CD4-positive, alpha-beta T cell treated with Interleukin-2 at 100 ng/mL for 4 hours (primary cell): ENCODE measurements at regions not wholly inside any gene's neighbourhood (a gene's known extent, or its start where the extent isn't known, plus 50 kb on each side); places are given as distances from the start of the nearest gene placed in this dataset.
"Not testable (repeated sequence)": the region's sequence is repeated elsewhere in the genome, so short reads cannot be mapped to it uniquely, and the experiment has no call there.

Experiments
- DNase-seq: peaks from one replicate; pipeline ENCODE4 v3.0.0-alpha.2; 2020; ENCODE audit warnings: low spot score

DNA sequence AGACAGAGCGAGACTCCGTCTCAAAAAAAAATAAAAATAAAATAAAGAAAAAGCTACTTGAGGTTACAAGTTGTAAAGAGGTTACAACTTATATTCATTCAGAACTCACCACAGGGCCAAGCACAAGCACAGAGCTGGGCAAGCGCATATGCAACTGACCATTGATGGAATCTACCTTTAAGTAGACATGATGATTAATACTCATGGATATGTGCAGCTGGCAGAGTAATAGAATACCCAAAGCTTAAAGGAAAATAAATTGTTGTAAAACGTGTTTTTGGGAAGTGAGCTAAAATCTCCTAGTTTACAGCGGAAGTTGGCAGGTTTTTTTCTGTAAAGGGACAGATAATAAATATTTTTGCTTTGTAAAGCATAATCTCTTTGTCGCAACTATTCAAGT lies 111.6 kb downstream of the TMEM168 start:
- no peak for DNase-seq

GRCh38 chr7:112689466-112690177 lies 100.6 kb downstream of the TMEM168 start:
- DNase-seq, result not testable (repeated sequence)

GRCh38 chr7:112692333-112692732 lies 97.9 kb downstream of the TMEM168 start:
- DNase-seq, result no peak

- not testable (repeated sequence) for DNase-seq
Measured at GRCh38 chr7:112697211-112697610, 93.0 kb downstream of the TMEM168 start.

GRCh38 chr7:112699725-112700513 lies 90.3 kb downstream of the TMEM168 start:
- DNase-seq, result no peak

DNA sequence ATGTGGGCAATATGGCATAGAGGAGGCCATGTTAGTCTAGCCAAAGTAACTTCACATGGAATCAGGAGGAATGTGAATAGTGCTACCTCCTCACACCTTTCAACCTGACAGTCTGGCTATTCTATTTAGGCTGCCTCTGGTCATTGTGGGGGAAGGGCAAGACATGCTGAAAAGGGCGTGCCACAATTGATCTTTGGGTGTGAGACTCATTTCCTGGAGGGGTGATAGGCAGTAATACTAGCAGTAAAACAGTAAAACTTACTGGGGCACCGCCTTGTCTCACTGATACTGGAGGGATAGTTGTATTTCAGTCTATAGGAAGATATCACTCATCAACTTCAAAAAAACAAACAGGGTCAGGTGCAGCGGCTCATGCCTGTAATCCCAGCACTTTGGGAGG lies 88.7 kb downstream of the TMEM168 start:
- DNase-seq, result no peak

DNA sequence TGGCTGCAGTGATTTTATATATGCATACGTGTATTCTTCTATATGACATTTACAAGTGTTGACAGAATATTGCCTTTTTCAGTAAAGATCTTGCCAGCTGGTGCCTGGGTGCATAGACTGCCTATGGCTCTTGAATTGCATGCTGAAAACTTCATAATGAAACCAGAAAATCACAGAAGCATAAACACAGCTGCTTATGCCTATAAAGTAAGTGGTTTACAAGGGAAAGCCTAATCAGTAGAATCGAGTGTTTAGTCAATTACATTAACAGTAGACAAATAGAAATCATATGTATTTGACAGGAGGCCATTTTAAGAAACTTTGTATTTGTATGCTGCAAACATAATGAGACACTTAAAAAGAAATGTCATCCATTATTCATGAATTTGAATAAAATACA lies 82.5 kb downstream of the TMEM168 start:
- no peak for DNase-seq

DNA sequence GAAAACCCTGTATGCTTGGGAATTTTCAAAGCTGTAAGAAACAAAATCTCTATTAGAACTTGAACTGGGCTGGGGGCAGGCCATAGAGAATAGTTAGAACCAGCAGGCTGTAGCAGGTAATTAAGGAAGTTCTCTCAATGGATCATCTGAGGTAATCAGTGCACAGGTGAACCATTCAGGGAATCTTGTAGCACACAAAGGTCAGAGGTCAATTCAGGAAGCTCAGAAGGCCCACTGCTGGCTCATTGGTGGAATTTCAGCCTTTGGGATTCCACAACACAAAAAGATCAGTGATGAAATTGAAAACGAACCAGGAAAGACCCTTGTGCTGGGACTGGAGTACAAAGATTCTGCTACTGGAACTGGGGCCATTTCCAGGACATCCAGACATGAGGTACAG lies 82.0 kb downstream of the TMEM168 start:
- DNase-seq, result no peak
